Neutrophil (primary cell): ENCODE measurements at regions not wholly inside any gene's neighbourhood (a gene's known extent, or its start where the extent isn't known, plus 50 kb on each side); places are given as distances from the start of the nearest gene placed in this dataset.

Source experiments
- H3K27ac ChIP-seq: fragments of 200-600 bp; sonication (generic); 2 replicates; pipeline ENCODE4 v1.5.1; 2016; ENCODE audit warnings: mild to moderate bottlenecking, moderate library complexity
- H3K27me3 ChIP-seq: fragments of 200-600 bp; sonication (generic); 2 replicates; pipeline ENCODE4 v1.6.0; 2016; ENCODE audit warnings: mild to moderate bottlenecking
- H3K36me3 ChIP-seq: fragments of 200-600 bp; sonication (generic); 2 replicates; pipeline ENCODE4 v1.5.1; 2017
- H3K4me1 ChIP-seq, 2 experiments: fragments of 200-600 bp in 1 of 2; sonication (generic) in 1 of 2; 1 replicate in 1 of 2; 2 replicates in 1 of 2; pipeline versions ENCODE4 v1.5.1 to v1.6.1; 2013 to 2016; ENCODE audit warnings: low read depth in 1 of 2, low read length in 1 of 2, mild to moderate bottlenecking in 1 of 2, moderate library complexity in 1 of 2; ENCODE audit not compliant: control insufficient read depth in 1 of 2, insufficient read depth in 1 of 2
- H3K4me3 ChIP-seq, 2 experiments: fragments of 200-600 bp in 1 of 2; sonication (generic) in 1 of 2; 1 replicate in 1 of 2; 2 replicates in 1 of 2; pipeline ENCODE4 v1.5.1; 2013 to 2016; ENCODE audit warnings: low read depth in 1 of 2, low read length in 1 of 2, mild to moderate bottlenecking in 1 of 2, moderate library complexity in 1 of 2
- H3K9me3 ChIP-seq: fragments of 200-600 bp; sonication (generic); 2 replicates; pipeline ENCODE4 v1.5.1; 2016
- CTCF ChIP-seq: fragments of 200-600 bp; sonication (generic); IDR thresholded peaks from 2 replicates; pipeline ENCODE4 v1.5.1; 2016; ENCODE audit warnings: antibody characterized with exemption

- H3K27ac ChIP-seq: no peak overlapping the region
- H3K27me3 ChIP-seq: no peaks in the 10 kb centered on the region
- no peaks in the 10 kb centered on the region for H3K4me1 ChIP-seq
- no peaks in the 10 kb centered on the region for H3K36me3 ChIP-seq
- no peak for TF ChIP-seq CTCF
- H3K4me3 ChIP-seq: no peak overlapping the region
- H3K9me3 ChIP-seq: no peaks in the 10 kb centered on the region
Measured at GRCh38 chr22:48603621-48604320, 1223.9 kb downstream of the BRD1 start.

GRCh38 chr22:48602805-48603518 is 1224.7 kb downstream of the BRD1 start:
- TF ChIP-seq CTCF: no peak
- Histone ChIP-seq H3K9me3 (no peaks in the 10 kb centered on the region), H3K4me3 (no peak overlapping the region), H3K27ac (no peak overlapping the region), H3K27me3 (no peaks in the 10 kb centered on the region), H3K4me1 (no peaks in the 10 kb centered on the region), H3K36me3 (no peaks in the 10 kb centered on the region)

- Histone ChIP-seq H3K27me3 (no peaks in the 10 kb centered on the region), H3K9me3 (no peaks in the 10 kb centered on the region), H3K4me1 (no peaks in the 10 kb centered on the region), H3K36me3 (no peaks in the 10 kb centered on the region), H3K27ac (no peak overlapping the region), H3K4me3 (no peak overlapping the region)
- TF ChIP-seq CTCF: no peak
Measured at GRCh38 chr22:48600681-48601080, 1227.0 kb downstream of the BRD1 start.

- Histone ChIP-seq H3K27me3 (no peaks in the 10 kb centered on the region), H3K36me3 (no peaks in the 10 kb centered on the region), H3K27ac (no peak overlapping the region), H3K4me1 (no peaks in the 10 kb centered on the region), H3K9me3 (no peaks in the 10 kb centered on the region), H3K4me3 (no peak overlapping the region)
- no peak for TF ChIP-seq CTCF
Measured at GRCh38 chr22:48600171-48600570, 1227.5 kb downstream of the BRD1 start.

- Histone ChIP-seq H3K4me1 (no peaks in the 10 kb centered on the region), H3K27ac (no peak overlapping the region), H3K27me3 (no peaks in the 10 kb centered on the region), H3K9me3 (no peaks in the 10 kb centered on the region), H3K4me3 (no peak overlapping the region), H3K36me3 (no peaks in the 10 kb centered on the region)
- no peak for TF ChIP-seq CTCF
Measured at GRCh38 chr22:48599346-48599745, 1228.3 kb downstream of the BRD1 start.
